H1 (cell line): ENCODE measurements at regions not wholly inside any gene's neighbourhood (a gene's known extent, or its start where the extent isn't known, plus 50 kb on each side); places are given as distances from the start of the nearest gene placed in this dataset.

Experiments
- BCL11A ChIP-seq, 2 experiments: IDR thresholded peaks; one replicate each; pipeline ENCODE4 v1.6.1; 2011; ENCODE audit warnings: low read depth in 2 of 2, low read length in 2 of 2, mild to moderate bottlenecking in 2 of 2
- BRCA1 ChIP-seq: IDR thresholded peaks from 2 replicates; pipeline ENCODE4 v1.6.1; 2012; ENCODE audit warnings: low read depth, low read length, improper control_type of control experiment
- CHD1 ChIP-seq: IDR thresholded peaks from 2 replicates; pipeline ENCODE4 v1.6.1; 2012; ENCODE audit warnings: low read depth, low read length, improper control_type of control experiment
- EP300 ChIP-seq, 2 experiments: IDR thresholded peaks; 1 replicate in 1 of 2; 2 replicates in 1 of 2; pipeline ENCODE4 v1.6.1; 2011 to 2012; ENCODE audit warnings: low read depth in 2 of 2, low read length in 2 of 2, mild to moderate bottlenecking in 2 of 2, borderline replicate concordance in 1 of 2, inconsistent platforms in 1 of 2, moderate library complexity in 1 of 2
- EZH2 ChIP-seq: fragments of 200-600 bp; sonication (generic); IDR thresholded peaks from 2 replicates; pipeline ENCODE4 v1.7.1; 2012; ENCODE audit warnings: low read depth, mild to moderate bottlenecking, moderate library complexity, low read length, inconsistent platforms; ENCODE audit not compliant: severe bottlenecking
- FOSL1 ChIP-seq: IDR thresholded peaks from 2 replicates; pipeline ENCODE4 v1.6.1; 2011; ENCODE audit warnings: mild to moderate bottlenecking, low read depth, low read length, moderate library complexity; ENCODE audit not compliant: insufficient read depth
- KDM4A ChIP-seq: IDR thresholded peaks from one replicate; pipeline ENCODE4 v1.7.1; 2012; ENCODE audit warnings: low read depth, mild to moderate bottlenecking, moderate library complexity, low read length, inconsistent platforms; ENCODE audit not compliant: severe bottlenecking
- MAX ChIP-seq: IDR thresholded peaks from 2 replicates; pipeline ENCODE4 v1.6.1; 2012; ENCODE audit warnings: inconsistent platforms
- POLR2A ChIP-seq, 2 experiments: IDR thresholded peaks; 1 replicate in 1 of 2; 2 replicates in 1 of 2; pipeline ENCODE4 v1.6.1; 2011; ENCODE audit warnings: low read depth in 2 of 2, low read length in 2 of 2, mild to moderate bottlenecking in 2 of 2; ENCODE audit errors: control extremely low read depth in 1 of 2
- POLR2AphosphoS5 ChIP-seq: IDR thresholded peaks from 2 replicates; pipeline ENCODE4 v1.6.1; 2011; ENCODE audit warnings: low read depth, low read length
- RAD21 ChIP-seq, 2 experiments: IDR thresholded peaks in 1 of 2; conservative IDR thresholded peaks in 1 of 2; 2 replicates each; pipeline ENCODE4 v1.6.1; 2011; ENCODE audit warnings: low read depth in 2 of 2, low read length in 2 of 2, improper control_type of control experiment in 1 of 2, inconsistent platforms in 1 of 2, mild to moderate bottlenecking in 1 of 2, moderate library complexity in 1 of 2
- SP2 ChIP-seq: IDR thresholded peaks from 2 replicates; pipeline ENCODE4 v1.6.1; 2012; ENCODE audit warnings: mild to moderate bottlenecking, low read length, inconsistent platforms
- SP4 ChIP-seq: IDR thresholded peaks from 2 replicates; pipeline ENCODE4 v1.6.1; 2012; ENCODE audit warnings: low read length, inconsistent platforms
- ZNF274 ChIP-seq: IDR thresholded peaks from 2 replicates; pipeline ENCODE4 v1.7.0; 2012; ENCODE audit warnings: low read length, borderline replicate concordance; ENCODE audit errors: extremely low read depth

DNA sequence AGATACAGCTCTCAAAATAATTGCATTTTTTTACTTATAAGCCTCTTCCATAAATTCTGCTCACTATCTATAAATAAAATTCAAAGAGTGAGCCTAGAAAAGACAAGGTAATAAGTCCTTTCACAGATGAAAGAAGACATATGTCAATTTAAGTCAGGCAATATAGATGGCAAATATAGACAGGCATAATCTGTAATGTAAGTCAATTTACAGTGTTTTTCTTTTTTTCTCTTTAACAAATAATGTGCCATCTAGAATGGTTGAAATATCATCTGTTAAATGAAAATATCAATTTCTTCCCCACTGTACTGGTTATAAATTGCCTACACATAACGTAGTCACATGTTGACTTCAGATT lies 1409.2 kb upstream of the GOT2 start (continued):
- TF ChIP-seq FOSL1, result no peak
- no peak for TF ChIP-seq EZH2
- TF ChIP-seq SP4, result no peak
- TF ChIP-seq SP2, result no peak
- no peak for TF ChIP-seq POLR2AphosphoS5
- TF ChIP-seq ZNF274, result no peak
- TF ChIP-seq MAX, result no peak
- no peak for TF ChIP-seq KDM4A
- TF ChIP-seq EP300 (IDR thresholded peaks at IDR 0.05; ENCODE audit: borderline replicate concordance in 1 of 2, low read depth in 2 of 2, low read length in 2 of 2), result no peak
- no peak for TF ChIP-seq CHD1
- TF ChIP-seq BCL11A (IDR thresholded peaks at IDR 0.05; ENCODE audit: low read depth in 2 of 2, low read length in 2 of 2), result no peak
- no peak for TF ChIP-seq RAD21 (IDR thresholded peaks at IDR 0.05 in 1 of 2, conservative IDR thresholded peaks at IDR 0.05 in 1 of 2; ENCODE audit: low read depth in 2 of 2, low read length in 2 of 2)
- no peak for TF ChIP-seq POLR2A (IDR thresholded peaks at IDR 0.05; ENCODE audit: control extremely low read depth in 1 of 2, low read depth in 2 of 2, low read length in 2 of 2)
- TF ChIP-seq BRCA1, result no peak
